HG03571 (cell line): ENCODE measurements at regions not wholly inside any gene's neighbourhood (a gene's known extent, or its start where the extent isn't known, plus 50 kb on each side); places are given as distances from the start of the nearest gene placed in this dataset.

Experiments used
- ATAC-seq: cut with Tn5 transposase; IDR thresholded peaks from one replicate; pipeline ENCODE4 v1.9.1; 2021; ENCODE audit not compliant: unreplicated experiment

GRCh38 chr21:27690426-27690825 lies 723.5 kb upstream of the ADAMTS5 start:
- ATAC-seq = no peak

GRCh38 chr21:27688773-27689172 lies 721.9 kb upstream of the ADAMTS5 start:
- no peak for ATAC-seq

GRCh38 chr21:27683292-27683691 lies 716.4 kb upstream of the ADAMTS5 start:
- ATAC-seq = no peak

- no peak for ATAC-seq
Measured at GRCh38 chr21:27681841-27682240, 715.0 kb upstream of the ADAMTS5 start.

DNA sequence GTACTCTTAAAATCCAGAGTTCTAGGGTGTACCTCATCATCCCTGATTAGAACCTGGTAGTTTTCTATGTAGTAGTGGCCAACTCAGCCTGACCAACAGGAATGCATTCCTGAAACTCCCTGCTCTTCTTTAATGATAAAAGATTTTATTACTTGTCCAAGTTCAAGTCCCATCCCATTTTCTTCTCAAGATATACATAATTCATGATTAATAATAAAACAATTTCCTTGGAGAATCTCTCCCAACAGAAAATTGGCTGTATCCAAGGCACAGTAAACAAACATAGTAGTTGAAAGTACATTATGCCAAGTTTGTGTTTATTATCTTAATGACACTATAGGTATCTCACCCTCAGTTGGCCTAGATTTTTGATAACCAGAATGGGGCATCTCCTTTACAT lies 714.1 kb upstream of the ADAMTS5 start:
- no peak for ATAC-seq

DNA sequence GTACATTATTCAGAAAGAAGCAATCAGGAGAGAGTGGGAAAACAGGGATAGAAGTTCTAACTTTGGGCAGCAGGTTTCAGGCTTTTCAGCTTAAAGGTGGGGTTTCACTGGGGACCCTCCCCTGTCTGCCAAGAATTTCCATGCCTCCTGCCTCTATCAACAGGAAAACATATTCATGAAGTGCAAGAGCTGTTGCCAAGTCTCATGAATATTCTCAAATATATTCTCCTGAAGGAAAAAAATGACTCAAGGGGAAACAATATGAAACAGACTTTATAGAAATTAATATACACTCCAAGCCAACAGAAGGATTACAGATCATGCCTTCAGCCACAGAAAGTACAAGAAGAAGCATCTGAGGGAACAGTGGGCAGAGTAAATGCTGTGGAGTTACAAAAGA lies 713.3 kb upstream of the ADAMTS5 start:
- no peak for ATAC-seq

GRCh38 chr21:27678511-27678910 lies 711.6 kb upstream of the ADAMTS5 start:
- ATAC-seq = no peak

GRCh38 chr21:27677546-27677945 lies 710.7 kb upstream of the ADAMTS5 start:
- ATAC-seq = no peak

GRCh38 chr21:27675306-27675705 lies 708.4 kb upstream of the ADAMTS5 start:
- ATAC-seq = no peak

DNA sequence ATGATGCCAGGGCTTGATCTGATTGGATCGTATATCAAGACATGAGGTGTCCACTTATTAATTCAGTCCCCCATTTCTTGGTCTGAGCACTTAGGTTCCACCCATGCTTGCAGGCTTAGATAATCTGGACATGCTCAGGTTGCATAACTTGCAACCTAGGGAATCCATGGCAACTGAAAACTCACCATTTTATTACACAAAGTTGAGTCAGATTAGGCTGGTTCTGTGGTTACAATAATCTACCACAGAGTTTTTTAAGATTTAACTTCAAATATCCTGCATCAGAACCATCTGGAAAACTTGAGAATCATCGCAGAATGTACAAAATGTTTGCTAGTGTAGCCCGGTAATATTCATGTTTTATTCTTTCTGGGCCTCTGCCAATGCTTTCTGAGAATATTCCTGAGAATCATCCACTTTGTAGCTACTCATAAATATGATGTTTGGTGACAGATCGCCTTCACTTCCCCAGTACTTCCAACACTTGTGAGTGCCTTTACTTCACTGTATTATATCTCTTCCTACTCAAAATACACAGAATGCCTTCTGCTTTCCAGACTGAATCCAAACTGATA lies 707.2 kb upstream of the ADAMTS5 start:
- no peak for ATAC-seq

DNA sequence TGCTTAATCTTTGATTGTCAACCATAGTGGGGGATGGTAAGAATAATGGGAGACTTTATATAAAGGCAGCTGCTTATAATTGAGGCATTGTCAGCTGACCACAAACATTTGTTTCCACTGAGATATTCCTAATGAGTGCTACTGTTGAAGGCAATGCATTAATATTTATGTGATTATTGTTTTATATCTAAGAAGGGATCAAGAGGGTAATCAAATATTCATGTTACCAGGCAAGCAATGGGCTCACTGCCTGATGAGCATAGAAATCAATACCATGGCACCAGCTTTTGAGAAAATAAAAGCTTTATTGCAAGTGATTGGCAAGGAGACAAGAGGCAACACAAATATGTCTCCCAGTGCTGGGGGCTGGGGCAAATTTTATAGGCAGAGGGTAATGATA lies 706.7 kb upstream of the ADAMTS5 start:
- ATAC-seq = no peak

DNA sequence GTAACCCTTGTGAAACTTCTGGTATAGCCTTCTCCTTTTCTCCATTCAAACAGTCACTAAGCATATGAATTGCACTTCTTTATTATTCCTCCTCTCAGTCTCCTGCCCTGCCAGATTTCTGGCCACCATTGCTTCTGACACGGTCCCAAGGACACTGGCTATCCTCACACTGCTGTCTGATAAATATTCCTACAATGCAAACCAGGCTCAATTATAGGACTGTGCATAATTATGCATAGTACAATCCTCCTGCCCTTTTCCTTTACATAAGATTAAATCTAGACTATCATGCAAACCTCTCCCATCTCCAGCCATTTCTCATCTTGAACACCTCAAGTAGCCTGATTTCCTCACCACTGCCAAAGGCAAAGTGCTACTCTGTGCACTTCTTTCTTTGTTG lies 704.3 kb upstream of the ADAMTS5 start:
- ATAC-seq = no peak

DNA sequence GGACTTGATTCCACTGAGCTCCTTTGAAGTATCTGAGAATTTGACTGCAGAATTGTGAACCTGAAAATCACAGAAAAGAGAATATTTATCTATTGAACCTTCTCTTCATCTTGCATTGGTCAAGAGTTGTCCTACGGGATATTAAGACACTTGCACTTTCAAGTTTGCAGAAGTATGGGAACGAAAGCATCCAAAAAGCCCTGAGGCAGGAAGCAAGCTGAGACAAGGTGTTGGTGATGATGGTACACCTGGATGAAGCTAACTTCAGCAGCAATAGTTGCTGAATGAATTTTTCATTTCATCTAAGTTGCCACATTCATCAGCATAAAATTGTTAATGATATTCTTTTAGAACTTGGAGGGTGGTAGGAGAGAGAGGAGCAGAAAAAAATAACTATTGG lies 686.6 kb upstream of the ADAMTS5 start:
- no peak for ATAC-seq

DNA sequence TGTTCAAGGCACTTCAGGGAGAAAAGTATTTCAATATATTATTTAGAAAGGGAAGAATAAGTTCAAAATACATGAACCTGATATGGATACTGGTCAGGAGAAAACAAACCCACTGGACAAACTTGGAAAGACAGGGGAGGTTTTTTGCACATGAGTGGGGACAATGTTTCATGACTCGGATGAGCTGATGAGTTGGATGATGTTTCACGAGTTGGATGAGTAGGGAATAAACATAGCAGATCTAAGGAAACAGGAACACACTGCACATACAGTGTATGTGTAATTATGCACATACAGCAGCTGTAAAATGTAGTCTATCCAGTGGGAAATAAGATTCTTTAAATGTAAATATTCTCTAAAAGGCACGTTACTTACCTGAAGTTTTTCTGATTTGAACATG lies 682.9 kb upstream of the ADAMTS5 start:
- no peak for ATAC-seq

GRCh38 chr21:27649323-27649722 lies 682.4 kb upstream of the ADAMTS5 start:
- ATAC-seq = no peak

GRCh38 chr21:27648560-27648959 lies 681.7 kb upstream of the ADAMTS5 start:
- no peak for ATAC-seq

GRCh38 chr21:27647921-27648320 lies 681.0 kb upstream of the ADAMTS5 start:
- ATAC-seq = no peak

- ATAC-seq = no peak
Measured at GRCh38 chr21:27647401-27647800, 680.5 kb upstream of the ADAMTS5 start.

DNA sequence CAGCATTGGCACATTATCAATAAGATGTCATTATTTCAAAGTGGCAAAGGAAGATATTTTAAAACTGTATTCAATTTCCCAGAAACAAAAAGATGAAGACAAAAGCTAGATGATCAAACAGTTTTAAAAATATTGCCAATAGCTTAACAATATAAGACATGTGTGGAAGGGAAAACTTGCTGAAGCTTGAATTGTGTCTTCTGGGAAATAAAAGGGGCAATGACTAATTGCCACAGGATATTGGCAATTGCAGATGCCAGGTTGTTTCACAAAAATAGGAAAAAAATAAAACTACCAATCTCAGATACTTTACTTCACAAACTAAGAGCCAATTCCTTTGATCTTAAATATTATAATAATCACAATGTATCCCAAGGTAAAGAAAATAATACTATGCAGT lies 679.8 kb upstream of the ADAMTS5 start:
- ATAC-seq = no peak

GRCh38 chr21:27646056-27646455 lies 679.2 kb upstream of the ADAMTS5 start:
- ATAC-seq = no peak

GRCh38 chr21:27645285-27645684 lies 678.4 kb upstream of the ADAMTS5 start:
- no peak for ATAC-seq

DNA sequence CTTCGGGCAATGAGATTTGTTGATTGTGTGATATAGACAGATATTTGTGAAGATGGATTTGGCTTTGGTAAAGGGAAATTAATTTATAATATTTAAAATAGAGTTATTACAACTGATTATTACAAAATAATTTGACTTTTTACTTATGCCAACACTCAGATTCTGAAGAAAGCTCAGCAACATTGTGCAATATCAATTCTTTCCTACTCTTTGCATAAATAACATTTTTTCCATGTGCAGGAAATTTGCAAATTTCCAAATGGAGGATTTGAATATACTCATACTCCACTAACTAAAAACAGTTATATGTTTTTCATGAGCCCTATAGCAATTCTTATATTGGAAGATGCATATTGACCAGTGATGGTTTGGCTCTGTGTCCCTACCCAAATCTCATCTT lies 676.4 kb upstream of the ADAMTS5 start:
- no peak for ATAC-seq

DNA sequence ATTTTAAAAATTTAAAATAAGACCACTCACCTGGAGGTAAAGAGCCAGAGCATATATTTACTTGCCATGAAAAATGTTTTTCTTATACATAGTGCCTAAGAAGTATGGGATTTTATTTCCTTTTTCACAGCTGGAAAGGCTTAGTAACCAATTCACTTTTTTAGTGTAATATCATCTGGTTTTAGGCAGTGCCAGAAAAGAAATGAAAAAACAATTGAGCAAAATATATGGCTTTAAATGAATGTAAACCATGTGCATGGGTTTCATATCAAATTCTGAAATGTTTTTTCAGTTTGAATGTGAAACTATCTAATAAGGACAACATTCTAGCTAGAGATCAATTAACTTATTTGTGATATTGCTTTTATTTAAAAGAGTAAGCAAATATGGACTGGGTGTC lies 672.4 kb upstream of the ADAMTS5 start:
- no peak for ATAC-seq

DNA sequence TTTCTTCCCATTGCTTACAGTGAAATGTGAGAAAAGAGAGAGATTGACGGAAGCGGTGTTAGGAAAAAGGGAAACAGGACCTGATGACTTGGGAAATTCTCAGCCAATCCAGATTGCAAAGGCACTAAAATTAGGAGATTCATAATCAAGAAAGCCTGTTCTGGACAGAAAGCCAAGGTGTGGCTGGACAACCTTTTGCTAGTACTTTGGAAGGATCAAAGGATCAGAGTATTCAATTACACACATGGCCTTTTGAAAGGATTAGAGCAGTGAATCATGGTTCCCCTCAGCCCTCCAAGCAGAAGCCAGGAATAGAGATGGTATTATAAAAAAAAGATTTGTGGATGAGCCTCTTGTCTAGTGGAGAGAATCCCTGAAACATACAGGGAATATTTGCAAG lies 669.8 kb upstream of the ADAMTS5 start:
- ATAC-seq = no peak
